ENCODE measurements at regions not wholly inside any gene's neighbourhood (a gene's known extent, or its start where the extent isn't known, plus 50 kb on each side); places are given as distances from the start of the nearest gene placed in this dataset.

DNA sequence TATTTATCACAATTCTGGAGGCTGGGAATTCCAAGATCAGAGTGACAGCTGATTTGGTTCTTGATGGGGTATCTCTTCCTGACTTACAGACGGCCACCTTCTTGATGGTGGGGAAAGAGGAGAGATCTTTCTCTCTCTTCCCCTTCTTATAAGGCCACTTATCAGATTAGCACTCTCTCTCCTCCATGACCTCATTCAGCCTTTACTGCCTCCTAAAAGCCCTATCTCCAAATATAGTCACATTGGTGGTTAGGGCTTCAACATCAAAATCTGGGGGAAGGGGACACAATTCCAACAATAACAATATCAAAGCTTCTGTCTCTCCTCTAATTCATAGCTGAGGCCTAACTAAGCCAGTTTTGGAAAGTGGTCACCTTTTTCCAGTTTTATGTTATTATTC lies 91.7 kb upstream of the MBNL1 start:
- TF ChIP-seq EZH2phosphoT487 (IDR thresholded peaks at IDR 0.05; ENCODE audit: insufficient read depth, low read depth) (no peak), EZH2 (IDR thresholded peaks at IDR 0.05; ENCODE audit: insufficient read depth, poor library complexity, severe bottlenecking) (no peak)

All from GM23248 (cell line).